GM12878 (cell line): ENCODE measurements at regions not wholly inside any gene's neighbourhood (a gene's known extent, or its start where the extent isn't known, plus 50 kb on each side); places are given as distances from the start of the nearest gene placed in this dataset.

Source experiments
- CEBPB ChIP-seq, 2 experiments: fragments of 150-350 bp in 1 of 2; IDR thresholded peaks; 2 replicates each; pipeline ENCODE4 v1.6.1; 2012 to 2014; ENCODE audit warnings: low read depth in 2 of 2, low read length in 2 of 2, borderline replicate concordance in 1 of 2, inconsistent platforms in 1 of 2
- EP300 ChIP-seq, 2 experiments: fragments of 150-350 bp in 1 of 2; IDR thresholded peaks; 2 replicates each; pipeline ENCODE4 v1.6.1; 2011 to 2012; ENCODE audit warnings: low read depth in 2 of 2, low read length in 2 of 2, borderline replicate concordance in 1 of 2, improper control_type of control experiment in 1 of 2, inconsistent platforms in 1 of 2; ENCODE audit not compliant: control insufficient read depth in 1 of 2
- EZH2 ChIP-seq: IDR thresholded peaks from 2 replicates; pipeline ENCODE4 v1.6.1; 2012; ENCODE audit warnings: low read depth, mild to moderate bottlenecking, control low read depth, inconsistent platforms, low read length, borderline replicate concordance; ENCODE audit not compliant: control insufficient read depth
- GABPA ChIP-seq: IDR thresholded peaks from 2 replicates; pipeline ENCODE4 v1.6.1; 2014; ENCODE audit warnings: antibody characterized with exemption, low read depth, mild to moderate bottlenecking, inconsistent platforms
- POLR2A ChIP-seq: IDR thresholded peaks from 2 replicates; pipeline ENCODE4 v1.6.1; 2011; ENCODE audit warnings: low read depth, mild to moderate bottlenecking, low read length
- POLR2AphosphoS5 ChIP-seq: IDR thresholded peaks from 2 replicates; pipeline ENCODE4 v1.6.1; 2011; ENCODE audit warnings: mild to moderate bottlenecking, low read length, inconsistent platforms
- RB1 ChIP-seq: fragments of 450-650 bp; formaldehyde crosslinking; IDR thresholded peaks from 2 replicates; pipeline ENCODE4 v1.6.1; 2017; ENCODE audit warnings: mild to moderate bottlenecking, borderline replicate concordance
- WRNIP1 ChIP-seq: IDR thresholded peaks from 2 replicates; pipeline ENCODE4 v1.6.1; 2011; ENCODE audit warnings: low read depth, low read length, improper control_type of control experiment, borderline replicate concordance
- TF ChIP-seq, protein P1 (sequence below): IDR thresholded peaks from 2 replicates; pipeline ENCODE4 v1.6.1; 2012; ENCODE audit warnings: mild to moderate bottlenecking, low read depth, low read length
- TF ChIP-seq, protein P2 (sequence below), 3 experiments: IDR thresholded peaks in 2 of 3; conservative IDR thresholded peaks in 1 of 3; 2 replicates each; pipeline ENCODE4 v1.5.1; 2011; ENCODE audit warnings: low read depth in 3 of 3, low read length in 3 of 3, mild to moderate bottlenecking in 3 of 3, control low read depth in 2 of 3, moderate library complexity in 2 of 3, inconsistent platforms in 1 of 3, mixed read lengths in 1 of 3; ENCODE audit not compliant: control insufficient read depth in 2 of 3, insufficient read depth in 1 of 3; ENCODE audit errors: extremely low read depth in 1 of 3

DNA sequence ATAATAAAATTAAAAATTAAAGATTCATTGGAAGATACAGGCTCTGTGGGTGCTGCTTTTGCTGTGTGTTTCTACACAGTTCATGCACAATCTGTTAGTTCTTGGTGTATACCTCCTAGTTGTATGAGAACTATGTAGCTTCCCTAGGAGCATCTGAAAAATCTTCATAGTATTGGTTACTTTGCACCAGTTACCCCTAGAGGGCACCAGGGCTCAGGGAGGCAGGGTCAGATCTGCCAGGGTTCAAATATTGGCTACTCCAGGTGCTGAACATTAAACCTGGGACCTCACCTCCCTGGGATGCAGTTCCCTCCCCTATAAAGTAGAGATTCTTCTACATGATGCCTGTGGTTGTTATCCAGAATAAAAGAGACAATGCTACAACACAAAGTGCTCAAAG, 583.0 kb upstream of the CDH11 start:
- TF ChIP-seq, protein P1, sequence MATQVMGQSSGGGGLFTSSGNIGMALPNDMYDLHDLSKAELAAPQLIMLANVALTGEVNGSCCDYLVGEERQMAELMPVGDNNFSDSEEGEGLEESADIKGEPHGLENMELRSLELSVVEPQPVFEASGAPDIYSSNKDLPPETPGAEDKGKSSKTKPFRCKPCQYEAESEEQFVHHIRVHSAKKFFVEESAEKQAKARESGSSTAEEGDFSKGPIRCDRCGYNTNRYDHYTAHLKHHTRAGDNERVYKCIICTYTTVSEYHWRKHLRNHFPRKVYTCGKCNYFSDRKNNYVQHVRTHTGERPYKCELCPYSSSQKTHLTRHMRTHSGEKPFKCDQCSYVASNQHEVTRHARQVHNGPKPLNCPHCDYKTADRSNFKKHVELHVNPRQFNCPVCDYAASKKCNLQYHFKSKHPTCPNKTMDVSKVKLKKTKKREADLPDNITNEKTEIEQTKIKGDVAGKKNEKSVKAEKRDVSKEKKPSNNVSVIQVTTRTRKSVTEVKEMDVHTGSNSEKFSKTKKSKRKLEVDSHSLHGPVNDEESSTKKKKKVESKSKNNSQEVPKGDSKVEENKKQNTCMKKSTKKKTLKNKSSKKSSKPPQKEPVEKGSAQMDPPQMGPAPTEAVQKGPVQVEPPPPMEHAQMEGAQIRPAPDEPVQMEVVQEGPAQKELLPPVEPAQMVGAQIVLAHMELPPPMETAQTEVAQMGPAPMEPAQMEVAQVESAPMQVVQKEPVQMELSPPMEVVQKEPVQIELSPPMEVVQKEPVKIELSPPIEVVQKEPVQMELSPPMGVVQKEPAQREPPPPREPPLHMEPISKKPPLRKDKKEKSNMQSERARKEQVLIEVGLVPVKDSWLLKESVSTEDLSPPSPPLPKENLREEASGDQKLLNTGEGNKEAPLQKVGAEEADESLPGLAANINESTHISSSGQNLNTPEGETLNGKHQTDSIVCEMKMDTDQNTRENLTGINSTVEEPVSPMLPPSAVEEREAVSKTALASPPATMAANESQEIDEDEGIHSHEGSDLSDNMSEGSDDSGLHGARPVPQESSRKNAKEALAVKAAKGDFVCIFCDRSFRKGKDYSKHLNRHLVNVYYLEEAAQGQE: no peak
- TF ChIP-seq POLR2A (no peak), POLR2AphosphoS5 (no peak), EZH2 (no peak), EP300 (IDR thresholded peaks at IDR 0.05; ENCODE audit: borderline replicate concordance in 1 of 2, control insufficient read depth in 1 of 2, low read depth in 2 of 2, low read length in 2 of 2) (no peak), RB1 (no peak), GABPA (no peak), CEBPB (IDR thresholded peaks at IDR 0.05; ENCODE audit: borderline replicate concordance in 1 of 2, low read depth in 2 of 2, low read length in 2 of 2) (no peak), WRNIP1 (no peak)
- TF ChIP-seq, protein P2, sequence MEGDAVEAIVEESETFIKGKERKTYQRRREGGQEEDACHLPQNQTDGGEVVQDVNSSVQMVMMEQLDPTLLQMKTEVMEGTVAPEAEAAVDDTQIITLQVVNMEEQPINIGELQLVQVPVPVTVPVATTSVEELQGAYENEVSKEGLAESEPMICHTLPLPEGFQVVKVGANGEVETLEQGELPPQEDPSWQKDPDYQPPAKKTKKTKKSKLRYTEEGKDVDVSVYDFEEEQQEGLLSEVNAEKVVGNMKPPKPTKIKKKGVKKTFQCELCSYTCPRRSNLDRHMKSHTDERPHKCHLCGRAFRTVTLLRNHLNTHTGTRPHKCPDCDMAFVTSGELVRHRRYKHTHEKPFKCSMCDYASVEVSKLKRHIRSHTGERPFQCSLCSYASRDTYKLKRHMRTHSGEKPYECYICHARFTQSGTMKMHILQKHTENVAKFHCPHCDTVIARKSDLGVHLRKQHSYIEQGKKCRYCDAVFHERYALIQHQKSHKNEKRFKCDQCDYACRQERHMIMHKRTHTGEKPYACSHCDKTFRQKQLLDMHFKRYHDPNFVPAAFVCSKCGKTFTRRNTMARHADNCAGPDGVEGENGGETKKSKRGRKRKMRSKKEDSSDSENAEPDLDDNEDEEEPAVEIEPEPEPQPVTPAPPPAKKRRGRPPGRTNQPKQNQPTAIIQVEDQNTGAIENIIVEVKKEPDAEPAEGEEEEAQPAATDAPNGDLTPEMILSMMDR (IDR thresholded peaks at IDR 0.05 in 2 of 3, conservative IDR thresholded peaks at IDR 0.05 in 1 of 3; ENCODE audit: control insufficient read depth in 2 of 3, extremely low read depth in 1 of 3, insufficient read depth in 1 of 3, low read depth in 3 of 3, low read length in 3 of 3): peak in 1 of 3 experiments; percentile 2; a peak in 1 of 6 replicates
